Heart left ventricle (tissue), 13 donors: ENCODE measurements at regions not wholly inside any gene's neighbourhood (a gene's known extent, or its start where the extent isn't known, plus 50 kb on each side); places are given as distances from the start of the nearest gene placed in this dataset.

Experiments used
- CTCF ChIP-seq, 12 donors: fragments of 200-600 bp; sonication (generic) in 4 of 12; IDR thresholded peaks; one replicate each; pipeline versions ENCODE4 v1.5.0 to v1.8.0; 2018 to 2022; ENCODE audit warnings: antibody characterized with exemption in 12 of 12, mild to moderate bottlenecking in 5 of 12
- POLR2A ChIP-seq, 2 donors: fragments of 450-650 bp; IDR thresholded peaks; one replicate each; pipeline ENCODE4 v1.6.1; 2017; ENCODE audit warnings: antibody characterized with exemption in 2 of 2, mild to moderate bottlenecking in 2 of 2, moderate library complexity in 2 of 2
- donor health status: ischemic (EF 13 %, LVEDD 7.1; RV severe dilation, severe dysfunction).
- donor health status: DM: no; HTN: yes; CAD: no.
- donor health status: DM: no; HTN: no; CAD: no.
- donor health status: ischemic (EF 25% LVEDD 6.9; RV normal size, moderate dysfunction).
- donor health status: ischemic (EF 25% LVEDD 5.7; RV mildly dilated, moderate dysfunction).
- donor health status: ischemic (EF 35%, LVEDD 5.7; RV mildly dilated, moderate dysfunction).
- donor health status: nonischemic (EF 11% LVEDD 7.7; RV severe dilation, severe dysfunction).
- donor health status: DM: yes; HTN: yes; CAD: no.
- donor health status: PGD.
- donor health status: ischemic (EF 29% LVEDD 5.4; RV normal size, mild dysfunction).
- donor health status: nonischemic (EF 23%, LVEDD 6.1; RV moderate dilation, normal function).

DNA sequence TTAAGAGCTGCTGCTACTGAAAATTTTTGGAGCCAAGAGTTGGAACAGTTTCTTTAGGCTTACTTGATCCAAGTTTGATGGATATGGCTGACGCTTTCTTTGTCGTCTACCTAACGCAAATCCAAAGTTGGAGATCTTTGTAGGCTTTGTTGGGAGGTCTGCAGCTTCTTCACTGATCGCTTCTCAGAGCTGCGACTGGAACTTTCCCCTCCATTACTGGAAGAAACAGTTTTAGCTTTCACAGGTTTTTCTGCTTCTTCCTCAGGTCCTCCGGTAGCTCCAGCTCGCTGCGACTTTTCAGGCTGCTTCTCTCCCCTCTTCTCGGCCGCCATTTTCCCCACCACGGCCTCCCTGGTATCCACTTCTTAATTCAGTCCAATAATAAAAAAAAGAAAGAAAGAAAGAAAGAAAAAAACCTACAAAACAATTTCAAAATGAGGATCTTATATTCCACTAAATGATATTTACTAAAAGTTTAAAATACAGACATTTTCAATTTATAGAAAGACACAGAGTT, 178.1 kb upstream of the HMGA2 start:
- TF ChIP-seq CTCF (IDR thresholded peaks at IDR 0.05) (no peak), POLR2A (IDR thresholded peaks at IDR 0.05) (no peak)
